Heart left ventricle (tissue), 16 donors: ENCODE measurements at regions not wholly inside any gene's neighbourhood (a gene's known extent, or its start where the extent isn't known, plus 50 kb on each side); places are given as distances from the start of the nearest gene placed in this dataset.

Experiments used
- ATAC-seq, 4 donors: fragments of 200-7000 bp; cut with Tn5 transposase; one replicate each; pipeline ENCODE4 v1.9.1; 2020 to 2022; ENCODE audit warnings: moderate library complexity in 4 of 4, mild to moderate bottlenecking in 3 of 4, moderate number of reproducible peaks in 1 of 4
- DNase-seq, 5 donors: peaks; one replicate each; pipeline ENCODE4 v3.0.0-alpha.2; 2020
- H3K27ac ChIP-seq, 12 donors: fragments of 200-600 bp; sonication (generic) in 4 of 12; one replicate each; pipeline versions ENCODE4 v1.5.0 to v1.8.0; 2016 to 2022; ENCODE audit warnings: mild to moderate bottlenecking in 2 of 12
- H3K27me3 ChIP-seq, 9 donors: fragments of 200-600 bp; sonication (generic) in 2 of 9; one replicate each; pipeline versions ENCODE4 v1.5.1 to v1.8.0; 2016 to 2022; ENCODE audit warnings: mild to moderate bottlenecking in 3 of 9
- H3K36me3 ChIP-seq, 9 donors: fragments of 200-600 bp; sonication (generic) in 2 of 9; one replicate each; pipeline versions ENCODE4 v1.5.0 to v1.8.0; 2018 to 2022; ENCODE audit warnings: mild to moderate bottlenecking in 2 of 9
- H3K4me1 ChIP-seq, 12 donors: fragments of 200-600 bp; sonication (generic) in 4 of 12; one replicate each; pipeline versions ENCODE4 v1.5.0 to v1.8.0; 2016 to 2022; ENCODE audit warnings: mild to moderate bottlenecking in 3 of 12
- H3K4me3 ChIP-seq, 12 donors: fragments of 200-600 bp; sonication (generic) in 4 of 12; one replicate each; pipeline versions ENCODE4 v1.5.0 to v1.8.0; 2017 to 2022; ENCODE audit warnings: mild to moderate bottlenecking in 9 of 12, moderate library complexity in 4 of 12
- H3K9me3 ChIP-seq, 12 donors: fragments of 200-600 bp; sonication (generic) in 4 of 12; one replicate each; pipeline versions ENCODE4 v1.5.0 to v1.8.0; 2016 to 2022; ENCODE audit warnings: mild to moderate bottlenecking in 1 of 12
- POLR2A ChIP-seq, 2 donors: fragments of 450-650 bp; IDR thresholded peaks; one replicate each; pipeline ENCODE4 v1.6.1; 2017; ENCODE audit warnings: antibody characterized with exemption in 2 of 2, mild to moderate bottlenecking in 2 of 2, moderate library complexity in 2 of 2
- WGBS, 4 donors: extraction: QIAGEN DNeasy Blood & Tissue Kit in 2 of 4; methylation state at CpG; one replicate each; pipeline versions ENCODE4 v1.1.5 to v1.1.7; 2013 to 2018; 5-methylcytosine and 5-hydroxymethylcytosine counted together
- intact Hi-C, 10 donors: fragments of 100-400 bp; cut with DNase I; formaldehyde crosslinking; loops; one replicate each; pipeline versions ENCODE4 v1.11.1 to v1.14.2; 2022
- TF ChIP-seq, protein P1 (sequence below), 12 donors: fragments of 200-600 bp; sonication (generic) in 4 of 12; IDR thresholded peaks; one replicate each; pipeline versions ENCODE4 v1.5.0 to v1.8.0; 2018 to 2022; ENCODE audit warnings: antibody characterized with exemption in 12 of 12, mild to moderate bottlenecking in 5 of 12
- donor health status: ischemic (EF 13 %, LVEDD 7.1; RV severe dilation, severe dysfunction).
- donor health status: healthy with polysubstance abuse.
- donor health status: DM: no; HTN: yes; CAD: no.
- donor health status: DM: no; HTN: no; CAD: no.
- donor health status: ischemic (EF 25% LVEDD 6.9; RV normal size, moderate dysfunction).
- donor health status: ischemic (EF 25% LVEDD 5.7; RV mildly dilated, moderate dysfunction).
- donor health status: healthy.
- donor health status: DM: yes; HTN: yes; CAD: no.
- donor health status: ischemic (EF 35%, LVEDD 5.7; RV mildly dilated, moderate dysfunction).
- donor health status: nonischemic (EF 11% LVEDD 7.7; RV severe dilation, severe dysfunction).
- donor health status: DM: yes; HTN: yes; CAD: no.
- donor health status: PGD.
- donor health status: ischemic (EF 29% LVEDD 5.4; RV normal size, mild dysfunction).
- donor health status: nonischemic (EF 23%, LVEDD 6.1; RV moderate dilation, normal function).

DNA sequence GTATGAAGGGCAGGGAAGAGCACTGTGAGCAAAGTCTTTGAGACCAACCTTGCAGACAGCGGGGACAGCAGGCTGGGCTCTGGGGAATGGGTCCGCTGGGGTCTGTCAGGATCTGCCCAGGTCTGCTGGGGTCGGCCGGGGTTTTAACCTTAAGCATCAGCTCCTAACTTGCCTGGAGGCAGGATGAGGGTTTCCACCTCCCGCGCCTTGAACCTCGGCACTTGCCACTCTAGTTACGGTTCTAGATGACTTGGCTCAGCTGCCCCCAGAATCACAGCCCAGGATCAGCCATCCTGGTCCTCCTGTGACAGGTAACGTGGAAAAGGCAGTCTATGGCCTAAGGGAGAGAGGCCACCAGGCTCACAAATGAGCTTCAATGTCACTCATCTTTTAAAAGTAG is 50.4 kb upstream of the CACUL1 start:
- intact Hi-C loops, result loop anchor here in 2 of 10 donors (10.0 kb wide), 2 partner anchors 230 to 240 kb away; no protein-coding TSS in a partner anchor
- DNase-seq, result no peak

GRCh38 chr10:118807512-118808305 is 52.9 kb upstream of the CACUL1 start:
- peaks cover 0 to 5% (median 0%) of the 10 kb centered on the region in 12 donors for H3K4me1 ChIP-seq
- ATAC-seq, result no peak
- no peak overlapping the region for H3K27ac ChIP-seq
- no peaks in the 10 kb centered on the region for H3K9me3 ChIP-seq
- DNase-seq, result no peak
- no peaks in the 10 kb centered on the region for H3K27me3 ChIP-seq
- TF ChIP-seq, protein P1, sequence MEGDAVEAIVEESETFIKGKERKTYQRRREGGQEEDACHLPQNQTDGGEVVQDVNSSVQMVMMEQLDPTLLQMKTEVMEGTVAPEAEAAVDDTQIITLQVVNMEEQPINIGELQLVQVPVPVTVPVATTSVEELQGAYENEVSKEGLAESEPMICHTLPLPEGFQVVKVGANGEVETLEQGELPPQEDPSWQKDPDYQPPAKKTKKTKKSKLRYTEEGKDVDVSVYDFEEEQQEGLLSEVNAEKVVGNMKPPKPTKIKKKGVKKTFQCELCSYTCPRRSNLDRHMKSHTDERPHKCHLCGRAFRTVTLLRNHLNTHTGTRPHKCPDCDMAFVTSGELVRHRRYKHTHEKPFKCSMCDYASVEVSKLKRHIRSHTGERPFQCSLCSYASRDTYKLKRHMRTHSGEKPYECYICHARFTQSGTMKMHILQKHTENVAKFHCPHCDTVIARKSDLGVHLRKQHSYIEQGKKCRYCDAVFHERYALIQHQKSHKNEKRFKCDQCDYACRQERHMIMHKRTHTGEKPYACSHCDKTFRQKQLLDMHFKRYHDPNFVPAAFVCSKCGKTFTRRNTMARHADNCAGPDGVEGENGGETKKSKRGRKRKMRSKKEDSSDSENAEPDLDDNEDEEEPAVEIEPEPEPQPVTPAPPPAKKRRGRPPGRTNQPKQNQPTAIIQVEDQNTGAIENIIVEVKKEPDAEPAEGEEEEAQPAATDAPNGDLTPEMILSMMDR (IDR thresholded peaks at IDR 0.05), result no peak
- TF ChIP-seq POLR2A (IDR thresholded peaks at IDR 0.05), result no peak
- H3K36me3 ChIP-seq, result no peaks in the 10 kb centered on the region
- no peak overlapping the region for H3K4me3 ChIP-seq
- WGBS, 4 donors, result 80 to 90% (median 86%) methylated on average over 13 of the region's 13 CpGs
- intact Hi-C loops, result loop anchor here in 2 of 10 donors (10.0 kb wide), 2 partner anchors 233 to 243 kb away; no protein-coding TSS in a partner anchor

More for the DNA sequence above, 50.4 kb upstream of the CACUL1 start:
- peaks cover 0 to 5% (median 0%) of the 10 kb centered on the region in 12 donors for H3K4me1 ChIP-seq
- no peaks in the 10 kb centered on the region for H3K27me3 ChIP-seq
- H3K4me3 ChIP-seq, result no peak overlapping the region
- 87 to 97% (median 94%) methylated on average over 4 to 9 of the region's 9 CpGs for WGBS, 4 donors
- ATAC-seq, result no peak
- no peaks in the 10 kb centered on the region for H3K36me3 ChIP-seq
- TF ChIP-seq POLR2A (IDR thresholded peaks at IDR 0.05), result no peak
- TF ChIP-seq, protein P1 (IDR thresholded peaks at IDR 0.05), result no peak
- H3K27ac ChIP-seq, result no peak overlapping the region
- H3K9me3 ChIP-seq, result no peaks in the 10 kb centered on the region

GRCh38 chr10:118808601-118809356 is 54.0 kb upstream of the CACUL1 start:
- H3K27me3 ChIP-seq, result no peaks in the 10 kb centered on the region
- intact Hi-C loops, result loop anchor here in 2 of 10 donors (10.0 kb wide), 2 partner anchors 234 to 244 kb away; no protein-coding TSS in a partner anchor
- TF ChIP-seq, protein P1 (IDR thresholded peaks at IDR 0.05), result no peak
- TF ChIP-seq POLR2A (IDR thresholded peaks at IDR 0.05), result no peak
- peaks cover 0 to 5% (median 0%) of the 10 kb centered on the region in 12 donors for H3K4me1 ChIP-seq
- 86 to 88% (median 87%) methylated on average over 15 to 21 of the region's 21 CpGs for WGBS, 4 donors
- no peak for DNase-seq
- H3K9me3 ChIP-seq, result no peaks in the 10 kb centered on the region
- H3K36me3 ChIP-seq, result no peaks in the 10 kb centered on the region
- H3K27ac ChIP-seq, result no peak overlapping the region
- no peak for ATAC-seq
- H3K4me3 ChIP-seq, result no peak overlapping the region
